HG02938 (cell line): ENCODE measurements at regions not wholly inside any gene's neighbourhood (a gene's known extent, or its start where the extent isn't known, plus 50 kb on each side); places are given as distances from the start of the nearest gene placed in this dataset.

Experiments
- ATAC-seq: cut with Tn5 transposase; IDR thresholded peaks from one replicate; pipeline ENCODE4 v1.9.1; 2021; ENCODE audit warnings: mild to moderate bottlenecking, moderate library complexity; ENCODE audit not compliant: unreplicated experiment

DNA sequence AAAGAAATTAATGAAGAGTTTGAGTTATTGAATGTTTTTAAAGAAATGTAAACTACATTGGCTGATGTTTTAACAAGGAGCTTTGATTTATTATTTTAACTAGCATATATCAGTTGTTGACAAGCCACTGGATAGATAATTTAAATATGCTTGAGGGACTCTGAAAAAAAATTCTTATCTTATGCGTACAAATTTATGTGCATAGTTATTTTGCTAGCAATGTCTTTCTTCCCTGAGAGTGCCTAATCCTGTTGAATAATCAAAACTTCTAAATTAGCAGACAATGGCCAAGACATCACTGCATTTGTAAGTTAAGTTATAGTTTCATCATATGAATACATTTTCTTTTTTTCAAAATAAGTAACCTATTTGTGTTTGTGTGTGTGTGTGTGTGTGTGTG lies 342.3 kb downstream of the MED10 start:
- ATAC-seq = no peak

DNA sequence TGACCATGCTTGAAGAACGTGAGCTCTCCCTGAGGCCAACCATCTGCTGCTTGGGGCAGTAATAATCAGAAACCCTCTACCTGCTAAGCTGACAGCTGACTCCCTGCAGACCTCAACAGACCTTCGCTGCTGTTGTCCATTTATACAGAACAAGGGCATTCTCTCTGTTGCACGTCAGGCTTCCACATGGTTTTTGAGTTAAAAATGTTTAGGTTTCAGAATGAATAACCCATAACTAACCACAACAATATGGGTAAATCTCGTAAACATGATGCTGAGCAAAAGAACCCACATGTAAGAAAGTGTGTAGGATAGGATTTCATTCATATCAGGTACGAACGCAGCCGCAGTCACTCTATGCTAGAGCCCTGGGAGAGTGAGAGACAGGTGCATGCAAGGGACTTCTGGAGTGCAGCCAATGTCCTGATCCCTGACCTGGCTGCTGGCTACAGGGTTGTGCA lies 348.5 kb downstream of the MED10 start:
- ATAC-seq = no peak

DNA sequence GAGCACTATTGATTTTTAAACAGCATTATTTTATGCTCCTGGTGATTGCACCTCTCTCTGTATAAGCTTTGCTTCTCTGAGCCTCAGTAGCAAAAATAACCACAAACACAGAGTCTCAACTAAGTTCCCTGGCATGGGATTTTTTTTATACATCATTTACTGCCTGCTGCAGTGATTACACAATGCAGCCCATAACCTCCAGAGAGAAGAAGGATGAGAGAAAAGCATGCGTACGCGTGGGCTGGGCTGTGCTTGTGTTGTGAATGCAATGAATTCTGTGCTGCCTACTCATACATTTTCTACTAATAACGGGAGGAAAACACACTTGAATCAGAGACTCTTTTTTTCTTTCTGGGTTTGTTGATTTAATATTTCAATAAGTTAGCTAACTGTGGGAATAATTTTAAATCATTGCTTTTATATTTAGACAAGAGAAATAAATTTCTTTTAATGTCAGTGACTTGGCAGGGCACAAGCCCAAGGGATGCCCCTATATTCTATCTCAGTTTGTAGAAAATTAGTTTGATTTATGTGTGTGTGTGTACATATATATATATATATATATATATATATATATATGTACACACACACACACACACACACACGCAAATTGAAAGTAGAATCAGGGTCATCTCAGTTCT lies 351.5 kb downstream of the MED10 start:
- no peak for ATAC-seq

DNA sequence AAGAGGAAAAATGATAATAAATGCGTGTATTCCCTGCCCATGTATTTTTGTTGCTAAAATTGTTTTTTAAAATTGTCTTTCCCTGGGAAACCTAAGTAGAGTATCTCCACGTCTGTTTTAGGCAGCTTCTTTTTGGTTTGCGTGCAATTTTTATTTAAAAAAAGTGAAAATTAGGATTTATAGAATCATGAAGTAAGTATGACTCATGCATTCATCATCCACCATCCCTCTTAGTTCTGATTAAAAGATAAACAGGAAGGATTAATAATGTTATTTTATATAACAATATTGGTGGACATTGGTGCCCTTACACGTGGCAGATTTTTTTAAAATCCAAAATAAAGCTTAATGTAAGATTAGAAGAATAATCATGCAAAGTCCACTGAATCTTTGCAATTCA lies 358.7 kb downstream of the MED10 start:
- no peak for ATAC-seq

DNA sequence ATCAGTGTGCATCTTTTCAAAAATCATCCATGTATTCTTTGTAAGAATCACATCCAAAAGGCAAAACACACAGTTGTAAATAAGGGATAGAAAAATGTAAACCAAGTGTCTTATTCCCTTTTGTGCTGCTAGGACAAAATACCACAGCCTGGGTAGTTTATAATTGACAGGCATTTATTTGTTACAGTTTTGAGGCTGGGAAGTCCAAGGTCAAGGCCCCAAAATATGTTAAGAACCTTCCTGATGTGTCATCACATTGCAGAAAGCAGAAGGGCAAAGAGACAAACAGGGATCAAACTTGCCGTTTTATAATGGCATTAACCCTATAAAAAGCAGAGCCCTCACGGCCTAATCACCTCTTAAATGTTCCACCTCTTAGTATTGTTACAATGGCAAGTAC lies 364.8 kb downstream of the MED10 start:
- no peak for ATAC-seq

DNA sequence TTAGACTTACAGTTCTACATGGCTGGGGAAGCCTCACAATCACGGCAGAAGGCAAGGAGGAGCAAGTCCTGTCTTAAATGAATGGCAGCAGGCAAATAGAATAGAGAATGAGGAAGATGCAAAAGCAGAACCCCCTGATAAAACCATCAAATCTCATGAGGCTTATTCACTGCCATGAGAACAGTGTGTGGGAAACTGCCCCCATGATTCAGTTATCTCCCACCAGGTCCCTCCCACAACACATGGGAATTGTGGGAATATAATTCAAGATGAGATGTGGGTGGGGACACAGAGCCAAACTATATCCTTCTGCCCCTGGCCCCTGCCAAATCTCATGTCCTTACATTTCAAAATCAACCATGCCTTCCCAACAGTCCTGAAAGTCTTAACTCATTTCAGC lies 367.1 kb downstream of the MED10 start:
- no peak for ATAC-seq

DNA sequence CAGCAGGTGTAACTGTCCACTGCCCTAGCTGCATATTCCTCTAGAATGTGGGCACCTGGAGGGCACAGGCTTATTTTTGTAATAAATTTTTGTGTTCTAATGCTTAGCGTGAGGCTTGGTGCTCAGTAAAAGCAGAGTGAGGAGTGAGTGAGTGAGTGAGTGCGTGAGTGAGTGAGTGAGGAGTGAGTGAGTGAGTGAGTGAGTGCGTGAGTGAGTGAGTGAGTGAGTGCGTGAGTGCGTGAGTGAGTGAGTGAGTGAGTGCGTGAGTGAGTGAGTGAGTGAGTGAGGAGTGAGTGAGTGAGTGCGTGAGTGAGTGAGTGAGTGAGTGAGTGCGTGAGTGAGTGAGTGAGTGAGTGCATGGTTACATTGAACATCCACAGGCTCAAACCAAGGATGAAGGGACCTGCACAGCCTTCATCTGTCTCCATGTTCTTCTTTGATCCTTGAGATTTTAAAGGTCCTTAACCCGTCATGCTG lies 371.5 kb downstream of the MED10 start:
- ATAC-seq = no peak

DNA sequence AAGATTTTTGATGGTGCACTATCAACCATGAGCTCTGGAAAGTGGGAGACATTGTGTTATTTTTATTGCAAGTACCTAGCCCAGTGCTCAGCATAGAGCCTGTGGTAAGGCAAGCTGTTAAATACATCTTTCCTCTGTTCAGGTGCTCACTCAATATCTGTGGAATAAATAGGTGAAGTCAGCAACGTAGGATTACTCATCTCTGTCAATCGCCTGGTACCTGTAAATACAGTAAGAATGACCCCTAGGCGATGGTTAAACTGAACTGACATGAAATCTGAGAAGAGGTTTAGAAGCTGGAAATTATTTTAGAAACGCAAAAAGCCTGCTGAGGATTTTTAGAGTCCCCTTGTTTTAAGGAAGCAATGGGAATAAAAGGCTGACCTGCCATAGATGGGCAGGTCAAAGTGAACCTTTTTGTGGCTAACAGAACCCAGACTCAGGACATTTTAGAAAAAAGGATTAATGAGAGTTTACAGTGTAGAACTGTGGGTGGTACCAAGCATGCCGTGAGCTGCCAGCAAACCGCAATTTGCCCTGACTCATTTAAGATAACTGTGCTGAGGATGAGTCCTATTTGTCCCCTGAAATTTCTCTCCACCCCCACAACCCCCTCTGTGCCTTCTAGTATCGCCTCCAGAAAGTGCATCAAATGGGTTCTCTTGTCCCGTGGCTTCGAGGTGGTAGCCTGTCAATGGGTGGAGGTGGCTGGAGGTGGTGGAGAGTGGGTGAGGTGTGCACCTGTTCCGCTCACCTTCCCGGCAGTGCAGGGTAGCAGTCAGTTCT lies 375.1 kb downstream of the MED10 start:
- no peak for ATAC-seq

DNA sequence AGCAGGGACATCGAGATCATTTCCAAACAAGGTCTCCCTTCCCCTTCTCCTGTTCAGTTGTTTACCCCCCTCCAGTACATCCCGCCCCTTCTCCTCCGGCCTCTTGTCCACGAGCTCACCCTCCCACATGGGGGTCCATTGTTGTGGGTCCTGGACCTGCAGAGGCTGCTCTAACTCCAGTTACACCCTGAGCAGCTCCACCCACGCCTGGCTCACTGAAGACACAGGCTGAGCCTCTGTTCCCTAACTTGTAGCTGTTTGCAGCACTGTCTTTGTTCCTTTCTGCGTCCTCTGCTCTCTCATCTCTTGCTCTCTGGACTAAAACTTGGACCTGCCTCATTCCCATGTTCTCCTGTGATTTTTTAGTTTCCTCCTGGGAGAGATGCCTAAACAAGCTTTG lies 377.5 kb downstream of the MED10 start:
- no peak for ATAC-seq

DNA sequence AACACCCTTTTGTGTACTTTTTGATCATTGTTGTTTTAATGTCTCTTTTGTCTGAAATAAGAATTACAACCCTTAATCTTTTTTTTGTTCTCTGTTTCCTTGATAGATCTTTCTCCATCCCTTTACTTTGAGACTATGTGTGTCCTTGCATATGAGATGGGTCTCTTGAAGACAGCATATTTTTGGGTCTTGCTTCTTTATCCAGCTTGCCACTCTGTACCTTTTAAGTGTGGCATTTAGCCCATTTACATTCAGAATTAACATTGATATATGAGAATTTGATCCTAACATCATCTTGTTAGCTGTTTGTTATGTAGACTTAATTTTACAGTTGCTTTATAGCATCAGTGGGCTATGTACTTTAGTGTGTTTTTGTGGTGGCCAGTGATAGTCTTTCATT lies 382.5 kb downstream of the MED10 start:
- no peak for ATAC-seq

DNA sequence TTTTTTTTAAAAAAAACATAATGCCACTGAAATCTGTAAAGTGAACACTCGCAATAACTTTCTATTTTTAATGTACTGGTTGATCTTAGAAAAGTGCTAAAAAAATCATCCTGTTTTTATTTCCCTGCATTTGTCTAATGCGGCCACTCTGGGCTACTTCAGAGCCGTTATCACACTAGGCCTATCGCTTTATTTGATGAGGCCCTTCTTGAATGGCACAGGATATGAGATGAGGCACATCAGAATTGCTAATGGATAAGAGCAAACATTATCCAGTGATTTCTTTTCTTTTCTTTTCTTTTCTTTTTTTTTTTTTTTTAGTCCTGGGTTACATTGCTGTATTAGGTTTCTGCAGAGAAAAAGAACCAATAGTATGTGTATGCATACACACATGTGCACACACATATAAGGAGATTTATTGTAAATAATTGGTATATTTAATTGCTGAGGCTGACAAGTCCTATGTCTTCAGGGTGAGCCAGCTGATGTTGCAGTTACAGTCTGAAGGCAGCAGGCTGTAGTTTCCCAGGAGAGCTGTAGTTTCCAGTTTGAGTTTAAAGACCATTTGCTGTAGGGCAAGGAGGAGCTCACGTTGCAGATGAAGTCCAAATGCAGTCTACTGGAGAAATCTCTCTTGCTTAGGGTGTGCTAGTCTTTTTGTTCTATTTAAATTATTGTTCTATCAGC lies 391.7 kb downstream of the MED10 start:
- no peak for ATAC-seq

DNA sequence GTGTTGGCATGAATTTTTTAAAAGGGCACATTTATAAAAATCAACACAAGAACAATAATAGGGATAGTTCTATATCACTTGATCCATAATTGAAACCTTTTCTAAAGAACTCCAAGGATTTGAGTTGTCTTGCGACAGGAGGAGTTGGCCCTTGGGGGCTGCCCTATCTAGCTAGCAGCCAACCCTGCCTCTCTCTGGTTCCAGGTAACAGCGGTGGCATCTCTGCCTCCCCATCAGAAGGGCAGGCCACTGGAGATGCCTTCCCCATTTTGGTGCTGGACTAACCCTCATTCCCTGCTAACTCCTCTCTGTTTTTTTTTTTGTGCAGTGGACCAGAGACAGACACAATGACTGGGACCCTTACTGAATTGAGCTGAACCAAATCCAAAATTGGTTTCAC lies 393.0 kb downstream of the MED10 start:
- ATAC-seq = no peak

DNA sequence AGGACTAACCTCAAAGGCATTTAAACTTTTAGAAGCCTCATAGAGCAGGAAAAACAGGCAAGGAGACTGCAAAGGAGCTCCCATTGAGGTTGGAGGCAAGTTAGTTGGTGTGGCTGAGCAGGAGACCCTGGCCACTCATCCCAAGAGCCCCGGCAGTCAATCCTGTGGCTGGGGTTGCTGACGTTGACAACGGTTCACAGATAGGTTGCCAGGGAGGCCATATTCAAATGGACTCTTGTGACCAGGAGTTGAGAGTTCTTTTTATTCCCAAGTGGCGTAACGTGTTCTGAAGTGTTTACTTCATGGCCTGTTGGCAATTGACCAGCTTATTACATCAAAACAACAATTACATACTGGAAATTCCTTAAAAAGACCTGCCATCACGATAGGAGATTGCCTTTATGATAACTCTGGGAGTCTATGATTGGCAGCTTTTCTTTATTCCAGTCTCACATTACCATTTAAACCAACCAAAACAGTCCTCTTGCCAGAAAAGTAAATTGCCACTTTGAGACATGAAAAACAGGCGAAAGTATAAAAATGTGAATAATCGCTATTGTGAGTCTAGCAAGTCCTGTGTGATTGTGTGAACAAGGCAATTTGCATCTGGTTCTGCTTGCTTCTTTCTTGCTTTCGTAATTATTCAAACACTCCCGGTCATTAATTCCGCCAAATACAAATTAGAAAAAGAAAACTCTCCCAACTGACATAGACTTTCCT lies 394.9 kb downstream of the MED10 start:
- ATAC-seq = no peak

DNA sequence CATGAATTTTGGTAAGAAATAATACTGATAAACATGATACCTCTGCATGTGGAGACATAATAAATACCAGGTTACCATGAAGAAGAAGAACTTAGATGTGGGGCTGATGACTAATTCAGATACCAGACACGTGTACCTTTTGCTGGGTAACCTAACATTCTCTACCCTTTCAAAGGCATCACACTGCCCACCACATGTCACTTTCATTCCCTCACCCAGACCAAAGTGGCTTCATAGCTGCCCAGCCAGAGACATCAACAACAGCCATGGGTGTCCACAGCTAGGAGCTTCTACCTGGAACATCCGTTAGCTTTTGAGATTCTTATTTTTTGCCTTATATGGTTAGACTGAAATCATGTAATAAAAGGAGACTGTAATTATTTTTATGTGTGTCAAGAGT lies 396.8 kb downstream of the MED10 start:
- ATAC-seq = no peak

DNA sequence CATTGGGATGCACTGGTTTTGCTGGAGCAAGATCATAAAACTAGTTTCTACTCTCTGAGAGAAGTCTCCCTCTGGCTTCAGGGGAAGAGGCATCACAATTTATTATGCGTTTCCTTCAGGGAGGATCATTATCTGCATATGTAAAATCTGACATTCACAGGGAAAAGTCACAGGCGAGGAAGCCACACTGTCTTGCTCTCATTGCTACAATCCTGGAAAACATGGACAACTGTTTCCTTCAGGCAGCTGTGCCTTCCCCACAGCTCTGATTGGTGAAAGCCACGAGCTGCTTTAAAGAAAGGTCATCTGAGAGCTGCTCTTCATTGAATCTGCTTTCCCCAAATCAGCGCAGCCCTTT lies 397.8 kb downstream of the MED10 start:
- ATAC-seq = no peak

DNA sequence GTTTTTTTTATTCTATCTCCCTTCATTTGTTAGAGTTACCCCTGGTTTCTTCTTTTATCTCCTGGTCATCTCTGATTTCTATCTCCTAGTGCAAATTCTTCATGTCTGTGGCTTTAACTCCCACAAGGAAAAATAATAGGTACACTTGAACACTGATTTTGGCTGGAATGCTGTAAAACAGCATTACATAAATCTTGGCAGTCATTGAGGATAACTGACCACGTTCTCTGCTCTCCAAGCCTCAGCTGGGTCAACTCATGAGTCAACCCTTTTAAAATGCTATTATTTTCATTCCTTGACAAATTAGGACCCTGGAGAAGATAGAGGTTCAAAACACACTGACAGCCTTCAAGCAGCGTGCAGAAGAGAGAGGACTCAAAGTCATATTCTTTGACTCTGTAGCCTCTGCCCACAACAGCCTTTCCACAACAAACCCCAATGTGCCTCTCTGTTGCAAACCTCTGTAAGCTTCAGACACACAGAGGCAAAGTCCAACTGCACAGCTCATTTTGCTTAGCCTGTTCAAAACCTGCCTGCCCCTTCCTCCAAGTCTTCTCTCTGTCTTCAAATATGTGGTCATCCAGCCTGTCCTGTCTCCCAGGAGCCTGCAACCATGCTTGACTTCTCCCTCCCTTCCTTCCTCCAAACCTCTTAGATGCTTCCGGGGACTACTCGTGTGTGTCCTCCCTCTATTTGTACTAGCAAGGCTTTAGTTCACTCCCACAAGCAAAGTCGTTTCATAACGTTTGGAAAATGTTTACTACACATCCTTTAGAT lies 398.4 kb downstream of the MED10 start:
- no peak for ATAC-seq

DNA sequence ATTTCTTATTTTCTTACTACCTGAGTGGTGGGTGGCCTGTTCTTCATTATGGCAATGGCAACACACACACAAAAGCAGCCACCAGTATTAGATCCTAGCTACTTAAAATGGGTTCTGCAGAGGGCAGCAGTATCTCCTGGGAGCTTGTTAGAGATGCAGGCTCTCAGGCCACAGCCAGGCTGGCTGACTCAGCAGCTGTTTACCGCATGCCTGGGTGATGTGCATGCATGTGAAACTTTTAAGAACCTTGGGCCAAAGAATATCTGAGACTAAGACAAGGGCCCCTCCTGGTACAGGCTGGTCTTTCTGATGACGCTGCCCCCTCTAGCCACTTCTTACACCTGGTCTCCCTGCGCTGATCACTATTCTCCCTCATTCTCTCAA lies 399.0 kb downstream of the MED10 start:
- no peak for ATAC-seq

DNA sequence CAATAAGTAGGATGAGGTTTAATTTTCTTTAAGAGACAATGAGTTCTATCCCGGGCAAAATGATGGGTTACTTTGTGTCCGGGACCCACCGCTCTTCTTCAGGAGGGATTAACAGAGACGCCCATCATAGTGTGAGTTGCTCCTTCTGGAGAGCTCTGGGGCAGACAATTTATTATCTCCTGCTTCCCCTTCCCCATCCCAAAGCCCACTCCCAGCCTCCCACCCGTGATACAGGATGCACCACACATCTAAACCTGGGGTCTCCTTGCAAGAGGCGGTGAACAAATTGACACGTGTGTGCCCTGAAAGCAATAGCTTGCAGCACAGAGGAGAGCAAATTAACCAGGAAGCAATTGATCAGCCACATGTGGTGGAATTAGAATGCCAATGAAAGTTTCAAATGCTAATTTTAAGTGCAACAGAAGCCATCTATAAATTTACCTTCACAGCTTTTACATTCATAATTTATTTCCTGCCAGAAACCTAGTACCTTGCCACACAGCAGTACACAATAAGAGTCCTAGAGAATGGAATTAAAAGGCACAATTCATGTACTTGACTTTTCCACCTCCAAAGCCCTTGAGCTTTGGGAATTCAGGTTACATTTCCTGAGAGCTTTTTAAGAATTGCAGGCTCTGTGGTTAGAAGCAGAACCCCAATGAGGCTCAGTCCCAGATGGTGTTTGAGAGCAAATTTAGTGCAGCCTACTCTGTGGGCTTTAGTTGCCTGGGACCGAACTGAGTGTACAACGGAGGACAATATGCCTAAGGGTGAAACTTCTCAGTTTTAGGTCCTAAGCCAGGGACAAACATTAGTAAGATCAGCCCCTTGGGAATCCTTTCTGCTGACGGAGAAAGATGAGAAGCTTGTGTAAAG lies 399.6 kb downstream of the MED10 start:
- ATAC-seq = no peak

DNA sequence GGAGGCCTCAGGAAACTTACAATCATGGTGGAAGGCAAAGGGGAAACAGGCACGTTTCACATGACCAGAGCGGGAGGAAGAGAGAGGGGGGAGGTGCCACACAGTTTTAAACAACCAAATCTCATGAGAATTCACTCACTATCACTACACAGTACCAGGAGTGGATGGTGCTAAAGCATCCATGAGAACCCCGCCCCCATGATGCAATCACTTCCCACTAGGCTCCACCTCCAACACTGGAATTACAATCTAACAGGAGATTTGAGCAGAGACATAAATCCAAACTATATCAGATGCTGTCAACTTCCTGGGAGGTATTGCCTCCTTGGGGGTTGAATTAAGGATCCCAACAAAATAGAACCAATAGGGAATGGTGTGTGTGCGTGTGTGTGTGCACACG lies 407.1 kb downstream of the MED10 start:
- no peak for ATAC-seq
